H9 (cell line): ENCODE measurements at regions not wholly inside any gene's neighbourhood (a gene's known extent, or its start where the extent isn't known, plus 50 kb on each side); places are given as distances from the start of the nearest gene placed in this dataset.

Experiments
- DNase-seq: peaks from one replicate; pipeline ENCODE4 v3.0.0-alpha.2; 2017
- H2AFZ ChIP-seq: one replicate; pipeline ENCODE4 v1.6.1; 2013; ENCODE audit warnings: mild to moderate bottlenecking, low read length, control low read depth, moderate library complexity
- H2AK5ac ChIP-seq: 2 replicates; pipeline ENCODE4 v1.6.1; 2013; ENCODE audit warnings: low read length, control low read depth, mixed read lengths; ENCODE audit not compliant: insufficient read length
- H2BK120ac ChIP-seq: one replicate; pipeline ENCODE4 v1.6.1; 2013; ENCODE audit warnings: low read depth, mild to moderate bottlenecking, low read length, control low read depth, inconsistent platforms; ENCODE audit not compliant: poor library complexity, severe bottlenecking
- H2BK12ac ChIP-seq: 2 replicates; pipeline ENCODE4 v1.6.1; 2013; ENCODE audit warnings: low read length, control low read depth, mixed read lengths, low read depth; ENCODE audit not compliant: insufficient read length
- H2BK15ac ChIP-seq: 2 replicates; pipeline ENCODE4 v1.6.1; 2013; ENCODE audit warnings: low read depth, low read length, control low read depth
- H2BK20ac ChIP-seq: one replicate; pipeline ENCODE4 v1.6.1; 2013; ENCODE audit warnings: low read depth, mild to moderate bottlenecking, low read length, control low read depth, inconsistent platforms; ENCODE audit not compliant: poor library complexity, severe bottlenecking
- H2BK5ac ChIP-seq: 2 replicates; pipeline ENCODE4 v1.6.1; 2013; ENCODE audit warnings: low read length, control low read depth, mixed read lengths; ENCODE audit not compliant: insufficient read length
- H3K14ac ChIP-seq: 2 replicates; pipeline ENCODE4 v1.6.1; 2013; ENCODE audit warnings: low read length, control low read depth; ENCODE audit not compliant: insufficient read depth
- H3K18ac ChIP-seq: 2 replicates; pipeline ENCODE4 v1.6.1; 2013; ENCODE audit warnings: low read depth, mild to moderate bottlenecking, mixed read lengths, low read length, control low read depth; ENCODE audit not compliant: insufficient read length
- H3K23ac ChIP-seq: 2 replicates; pipeline ENCODE4 v1.6.1; 2013; ENCODE audit warnings: low read length, control low read depth, mixed read lengths, low read depth; ENCODE audit not compliant: insufficient read length
- H3K23me2 ChIP-seq: 2 replicates; pipeline ENCODE4 v1.6.1; 2013; ENCODE audit warnings: low read depth, mild to moderate bottlenecking, mixed read lengths, low read length, control low read depth; ENCODE audit not compliant: insufficient read length, poor library complexity, severe bottlenecking
- H3K27ac ChIP-seq: 2 replicates; pipeline ENCODE4 v1.5.1; 2013; ENCODE audit warnings: low read length, control low read depth, mixed read lengths, low read depth; ENCODE audit not compliant: insufficient read length
- H3K27me3 ChIP-seq: 2 replicates; pipeline ENCODE4 v1.6.1; 2013; ENCODE audit warnings: low read length, control low read depth, inconsistent platforms; ENCODE audit not compliant: insufficient read depth
- H3K4ac ChIP-seq: 2 replicates; pipeline ENCODE4 v1.6.1; 2013; ENCODE audit warnings: low read depth, mild to moderate bottlenecking, control low read depth, inconsistent platforms, low read length, moderate library complexity
- H3K4me1 ChIP-seq: 2 replicates; pipeline ENCODE4 v1.6.1; 2013; ENCODE audit warnings: low read length, control low read depth, inconsistent platforms; ENCODE audit not compliant: insufficient read depth
- H3K4me2 ChIP-seq: 2 replicates; pipeline ENCODE4 v1.6.1; 2013; ENCODE audit warnings: low read length, control low read depth, mixed read lengths; ENCODE audit not compliant: insufficient read length, insufficient read depth
- H3K56ac ChIP-seq: 2 replicates; pipeline ENCODE4 v1.6.1; 2013; ENCODE audit warnings: low read depth, mild to moderate bottlenecking, mixed read lengths, low read length, control low read depth; ENCODE audit not compliant: insufficient read length
- H3K79me1 ChIP-seq: 2 replicates; pipeline ENCODE4 v1.6.1; 2013; ENCODE audit warnings: low read depth, mild to moderate bottlenecking, moderate library complexity, low read length, control low read depth, inconsistent platforms; ENCODE audit not compliant: insufficient read depth, poor library complexity, severe bottlenecking
- H3K79me2 ChIP-seq: 2 replicates; pipeline ENCODE4 v1.6.1; 2013; ENCODE audit warnings: low read length, control low read depth, inconsistent platforms; ENCODE audit not compliant: insufficient read depth
- H3K9ac ChIP-seq: 2 replicates; pipeline ENCODE4 v1.6.1; 2013; ENCODE audit warnings: low read length, control low read depth, mixed read lengths; ENCODE audit not compliant: insufficient read length; ENCODE audit errors: extremely low read depth
- H3K9me3 ChIP-seq: one replicate; pipeline ENCODE4 v1.6.1; 2013; ENCODE audit warnings: low read depth, low read length, inconsistent platforms; ENCODE audit not compliant: control insufficient read depth
- H3T11ph ChIP-seq: one replicate; pipeline ENCODE4 v1.6.1; 2013; ENCODE audit warnings: mild to moderate bottlenecking, low read length, control low read depth, inconsistent platforms
- H4K20me1 ChIP-seq: one replicate; pipeline ENCODE4 v1.6.1; 2013; ENCODE audit not compliant: control insufficient read depth, insufficient read length, insufficient read depth
- H4K5ac ChIP-seq: 2 replicates; pipeline ENCODE4 v1.6.1; 2013; ENCODE audit warnings: low read depth, mild to moderate bottlenecking, mixed read lengths, low read length, control low read depth; ENCODE audit not compliant: insufficient read length
- H4K8ac ChIP-seq: replicated peaks from 2 replicates; pipeline ENCODE4 v1.6.1; 2013; ENCODE audit warnings: low read length, control low read depth, mixed read lengths, low read depth; ENCODE audit not compliant: insufficient read length
- H4K91ac ChIP-seq: 2 replicates; pipeline ENCODE4 v1.6.1; 2013; ENCODE audit warnings: low read depth, mild to moderate bottlenecking, moderate library complexity, mixed read lengths, low read length, control low read depth; ENCODE audit not compliant: insufficient read length
- H3K27ac Mint-ChIP-seq, 3 experiments: 2 replicates in 2 of 3; 3 replicates in 1 of 3; pipeline ENCODE4 v1.8.0; 2020 to 2021; ENCODE audit warnings: mixed read lengths in 3 of 3, mild to moderate bottlenecking in 1 of 3, moderate library complexity in 1 of 3
- H3K27me3 Mint-ChIP-seq: 2 replicates; pipeline ENCODE4 v1.8.0; 2021; ENCODE audit warnings: low read depth, mild to moderate bottlenecking, moderate library complexity, mixed read lengths
- H3K36me3 Mint-ChIP-seq, 3 experiments: 2 replicates in 2 of 3; 3 replicates in 1 of 3; pipeline ENCODE4 v1.8.0; 2020 to 2021; ENCODE audit warnings: low read depth in 3 of 3, mixed read lengths in 3 of 3; ENCODE audit not compliant: insufficient read depth in 1 of 3
- H3K4me1 Mint-ChIP-seq, 2 experiments: 2 replicates each; pipeline ENCODE4 v1.8.0; 2020; ENCODE audit warnings: mixed read lengths in 2 of 2
- H3K4me3 Mint-ChIP-seq, 2 experiments: 2 replicates in 1 of 2; 3 replicates in 1 of 2; pipeline ENCODE4 v1.8.0; 2020 to 2021; ENCODE audit warnings: mild to moderate bottlenecking in 2 of 2, mixed read lengths in 2 of 2, moderate library complexity in 1 of 2
- H3K9me3 Mint-ChIP-seq, 2 experiments: 2 replicates in 1 of 2; 3 replicates in 1 of 2; pipeline ENCODE4 v1.8.0; 2020; ENCODE audit warnings: mild to moderate bottlenecking in 2 of 2, mixed read lengths in 2 of 2, moderate library complexity in 1 of 2
- CTCF ChIP-seq: fragments of 200-600 bp; sonication (generic); conservative IDR thresholded peaks from 3 replicates; pipeline ENCODE4 v1.8.0; 2021; ENCODE audit warnings: antibody characterized with exemption, mild to moderate bottlenecking
- WGBS: extraction: QIAGEN DNeasy Blood & Tissue Kit; methylation state at CpG from one replicate; pipeline ENCODE4 v1.1.7; 2013; ENCODE audit warnings: missing lambda C conversion rate, low lambda C conversion rate, mixed read lengths; ENCODE audit not compliant: insufficient read length; ENCODE audit errors: extremely low coverage; 5-methylcytosine and 5-hydroxymethylcytosine counted together

- Histone ChIP-seq H4K91ac (no peak overlapping the region), H4K8ac (no peak overlapping the region), H3K9ac (no peak overlapping the region), H2BK120ac (no peak overlapping the region), H2AK5ac (no peak overlapping the region), H2AFZ (no peak overlapping the region), H4K20me1 (no peaks in the 10 kb centered on the region), H3K14ac (no peak overlapping the region), H3K4ac (no peak overlapping the region), H3K4me1 (no peaks in the 10 kb centered on the region), H2BK15ac (no peak overlapping the region), H3T11ph (no peak overlapping the region), H3K23me2 (no peaks in the 10 kb centered on the region), H3K4me2 (no peak overlapping the region), H3K79me2 (no peaks in the 10 kb centered on the region), H2BK5ac (no peak overlapping the region), H4K5ac (no peak overlapping the region), H3K9me3 (no peaks in the 10 kb centered on the region), H2BK20ac (no peak overlapping the region), H3K27ac (no peak overlapping the region), H3K18ac (no peak overlapping the region), H2BK12ac (no peak overlapping the region), H3K79me1 (no peaks in the 10 kb centered on the region), H3K56ac (no peak overlapping the region), H3K23ac (no peak overlapping the region), H3K27me3 (no peaks in the 10 kb centered on the region)
- DNase-seq, result peak; percentile 22
- Mint-ChIP-seq H3K9me3 (peaks cover 10 to 11% of the 10 kb centered on the region in 2 experiments), H3K36me3 (no peaks in the 10 kb centered on the region; a peak in 1 of 7 replicates), H3K27me3 (peaks cover 7% of the 10 kb centered on the region), H3K4me3 (no peak overlapping the region), H3K4me1 (no peaks in the 10 kb centered on the region), H3K27ac (no peak overlapping the region)
- TF ChIP-seq CTCF, result no peak
- WGBS, result no CpG with 5 or more reads among the region's 29 CpGs
Measured at GRCh38 chr2:238599549-238600505, 173.1 kb downstream of the ASB1 start.
